ENCODE measurements at regions not wholly inside any gene's neighbourhood (a gene's known extent, or its start where the extent isn't known, plus 50 kb on each side); places are given as distances from the start of the nearest gene placed in this dataset.
"Not testable (repeated sequence)": the region's sequence is repeated elsewhere in the genome, so short reads cannot be mapped to it uniquely, and the experiment has no call there.

GRCh38 chr17:79560527-79560926 is 50.3 kb downstream of the RBFOX3 start:
- no peak overlapping the region for H3K4me3 ChIP-seq
- peaks cover 41% of the 10 kb centered on the region for H3K27me3 ChIP-seq
- no peaks in the 10 kb centered on the region for H3K36me3 ChIP-seq
- no peaks in the 10 kb centered on the region; the same call in 1 of the 2 replicates for H3K9me3 ChIP-seq (replicated peaks)
- H3K27ac ChIP-seq = no peak overlapping the region
- H3K4me1 ChIP-seq = no peaks in the 10 kb centered on the region
- DNase-seq = no peak

GRCh38 chr17:79559111-79559887 is 51.6 kb downstream of the RBFOX3 start:
- no peak for DNase-seq
- H3K27me3 ChIP-seq = peaks cover 41% of the 10 kb centered on the region
- H3K9me3 ChIP-seq (replicated peaks) = no peaks in the 10 kb centered on the region; the same call in 1 of the 2 replicates
- H3K4me3 ChIP-seq = no peak overlapping the region
- H3K36me3 ChIP-seq = no peaks in the 10 kb centered on the region
- H3K4me1 ChIP-seq = no peaks in the 10 kb centered on the region
- H3K27ac ChIP-seq = no peak overlapping the region

- Histone ChIP-seq H3K27me3 (peaks cover 31% of the 10 kb centered on the region), H3K36me3 (no peaks in the 10 kb centered on the region), H3K27ac (no peak overlapping the region), H3K4me1 (no peaks in the 10 kb centered on the region), H3K4me3 (no peak overlapping the region), H3K9me3 (replicated peaks) (no peaks in the 10 kb centered on the region)
- no peak for DNase-seq
These were observed 52.6 kb downstream of the RBFOX3 start for GRCh38 chr17:79558091-79558900.

GRCh38 chr17:79557276-79558090 is 53.4 kb downstream of the RBFOX3 start:
- Histone ChIP-seq H3K4me1 (no peaks in the 10 kb centered on the region), H3K4me3 (no peak overlapping the region), H3K27ac (no peak overlapping the region), H3K36me3 (no peaks in the 10 kb centered on the region), H3K27me3 (peaks cover 25% of the 10 kb centered on the region), H3K9me3 (replicated peaks) (no peaks in the 10 kb centered on the region)
- no peak for DNase-seq

GRCh38 chr17:79556271-79556670 is 54.6 kb downstream of the RBFOX3 start:
- Histone ChIP-seq H3K27ac (no peak overlapping the region), H3K4me1 (no peaks in the 10 kb centered on the region), H3K27me3 (peaks cover 13% of the 10 kb centered on the region), H3K4me3 (no peak overlapping the region), H3K9me3 (replicated peaks) (no peaks in the 10 kb centered on the region), H3K36me3 (no peaks in the 10 kb centered on the region)
- DNase-seq = no peak

- no peak for DNase-seq
- Histone ChIP-seq H3K4me3 (no peak overlapping the region), H3K36me3 (no peaks in the 10 kb centered on the region), H3K4me1 (no peaks in the 10 kb centered on the region), H3K9me3 (replicated peaks) (no peaks in the 10 kb centered on the region), H3K27ac (no peak overlapping the region), H3K27me3 (peaks cover 9% of the 10 kb centered on the region; the same call in 1 of the 2 replicates)
These were observed 55.3 kb downstream of the RBFOX3 start for GRCh38 chr17:79555543-79555942.

- H3K36me3 ChIP-seq; H3K27ac ChIP-seq; DNase-seq; H3K4me3 ChIP-seq; H3K9me3 ChIP-seq (replicated peaks); H3K4me1 ChIP-seq: not testable (repeated sequence)
- H3K27me3 ChIP-seq = peaks cover 19% of the 10 kb centered on the region; the same call in 1 of the 2 replicates
These were observed 56.5 kb downstream of the RBFOX3 start for GRCh38 chr17:79554346-79554745.

GRCh38 chr17:79552824-79553223 is 58.0 kb downstream of the RBFOX3 start:
- H3K36me3 ChIP-seq = no peaks in the 10 kb centered on the region
- no peak overlapping the region for H3K4me3 ChIP-seq
- no peak overlapping the region for H3K27ac ChIP-seq
- no peak for DNase-seq
- H3K27me3 ChIP-seq = peaks cover 23% of the 10 kb centered on the region; the same call in 1 of the 2 replicates
- H3K9me3 ChIP-seq (replicated peaks) = no peaks in the 10 kb centered on the region
- no peaks in the 10 kb centered on the region for H3K4me1 ChIP-seq

- Histone ChIP-seq H3K9me3 (replicated peaks) (no peaks in the 10 kb centered on the region), H3K4me1 (no peaks in the 10 kb centered on the region), H3K4me3 (no peak overlapping the region), H3K27ac (no peak overlapping the region), H3K36me3 (no peaks in the 10 kb centered on the region), H3K27me3 (peaks cover 25% of the 10 kb centered on the region)
- no peak for DNase-seq
These were observed 58.4 kb downstream of the RBFOX3 start for GRCh38 chr17:79552405-79552804.

GRCh38 chr17:79549141-79549915 is 61.5 kb downstream of the RBFOX3 start:
- no peak overlapping the region for H3K4me3 ChIP-seq
- no peak overlapping the region for H3K27ac ChIP-seq
- no peaks in the 10 kb centered on the region for H3K4me1 ChIP-seq
- DNase-seq = no peak
- peaks cover 52% of the 10 kb centered on the region for H3K27me3 ChIP-seq
- no peaks in the 10 kb centered on the region for H3K9me3 ChIP-seq (replicated peaks)
- no peaks in the 10 kb centered on the region for H3K36me3 ChIP-seq

- no peaks in the 10 kb centered on the region for H3K9me3 ChIP-seq (replicated peaks)
- DNase-seq = no peak
- H3K27me3 ChIP-seq = peaks cover 62% of the 10 kb centered on the region
- H3K27ac ChIP-seq = no peak overlapping the region
- no peak overlapping the region for H3K4me3 ChIP-seq
- H3K36me3 ChIP-seq = no peaks in the 10 kb centered on the region
- no peaks in the 10 kb centered on the region for H3K4me1 ChIP-seq
These were observed 62.7 kb downstream of the RBFOX3 start for GRCh38 chr17:79548116-79548515.

GRCh38 chr17:79547586-79547985 is 63.3 kb downstream of the RBFOX3 start:
- Histone ChIP-seq H3K9me3 (replicated peaks) (no peaks in the 10 kb centered on the region), H3K27me3 (peaks cover 66% of the 10 kb centered on the region), H3K36me3 (no peaks in the 10 kb centered on the region), H3K27ac (no peak overlapping the region), H3K4me3 (no peak overlapping the region), H3K4me1 (no peaks in the 10 kb centered on the region)
- no peak for DNase-seq

- peaks cover 70% of the 10 kb centered on the region for H3K27me3 ChIP-seq
- H3K9me3 ChIP-seq (replicated peaks); DNase-seq; H3K4me3 ChIP-seq; H3K4me1 ChIP-seq; H3K36me3 ChIP-seq; H3K27ac ChIP-seq: not testable (repeated sequence)
These were observed 63.7 kb downstream of the RBFOX3 start for GRCh38 chr17:79547171-79547570.

- peaks cover 72% of the 10 kb centered on the region for H3K27me3 ChIP-seq
- H3K4me3 ChIP-seq = no peak overlapping the region
- no peaks in the 10 kb centered on the region for H3K9me3 ChIP-seq (replicated peaks)
- no peaks in the 10 kb centered on the region for H3K4me1 ChIP-seq
- H3K27ac ChIP-seq = no peak overlapping the region
- no peak for DNase-seq
- no peaks in the 10 kb centered on the region for H3K36me3 ChIP-seq
These were observed 64.5 kb downstream of the RBFOX3 start for GRCh38 chr17:79546386-79546785.
